ENCODE measurements at regions not wholly inside any gene's neighbourhood (a gene's known extent, or its start where the extent isn't known, plus 50 kb on each side); places are given as distances from the start of the nearest gene placed in this dataset.

GRCh38 chr4:71126719-71127118, 133.3 kb downstream of the DCK start:
- ATAC-seq (no peak), DNase-seq (no peak)
- H3K4me1 ChIP-seq (ENCODE audit: control insufficient read depth, insufficient read depth, low read length) = no peaks in the 10 kb centered on the region
- 93% methylated on average over 1 of the region's 1 CpG for WGBS
- intact Hi-C loops (cut with DNase I) = no loop called here
- H3K27ac ChIP-seq (ENCODE audit: low read length) = no peak overlapping the region
- no peaks in the 10 kb centered on the region for H3K9me3 ChIP-seq (ENCODE audit: control insufficient read depth, low read length)
- no peak overlapping the region for H3K4me3 ChIP-seq (ENCODE audit: low read length)
- H3K27me3 ChIP-seq (ENCODE audit: control insufficient read depth, insufficient read depth) = no peaks in the 10 kb centered on the region

- no peak overlapping the region for H3K27ac ChIP-seq (ENCODE audit: low read length)
- intact Hi-C loops (cut with DNase I) = no loop called here
- H3K27me3 ChIP-seq (ENCODE audit: control insufficient read depth, insufficient read depth) = no peaks in the 10 kb centered on the region
- H3K4me3 ChIP-seq (ENCODE audit: low read length) = no peak overlapping the region
- DNase-seq (no peak), ATAC-seq (no peak)
- 49% methylated on average over 9 of the region's 9 CpGs for WGBS
- no peaks in the 10 kb centered on the region for H3K4me1 ChIP-seq (ENCODE audit: control insufficient read depth, insufficient read depth, low read length)
- no peaks in the 10 kb centered on the region for H3K9me3 ChIP-seq (ENCODE audit: control insufficient read depth, low read length)
These were observed 137.6 kb downstream of the DCK start for GRCh38 chr4:71130827-71131603.

- Histone ChIP-seq H3K4me1 (ENCODE audit: control insufficient read depth, insufficient read depth, low read length) (no peaks in the 10 kb centered on the region), H3K27me3 (ENCODE audit: control insufficient read depth, insufficient read depth) (no peaks in the 10 kb centered on the region), H3K9me3 (ENCODE audit: control insufficient read depth, low read length) (no peaks in the 10 kb centered on the region), H3K4me3 (ENCODE audit: low read length) (no peak overlapping the region), H3K27ac (ENCODE audit: low read length) (no peak overlapping the region)
- ATAC-seq = no peak
- no peak for DNase-seq
- intact Hi-C loops (cut with DNase I) = no loop called here
These were observed 139.0 kb downstream of the DCK start for GRCh38 chr4:71132486-71132885.

GRCh38 chr4:71133491-71133890, 140.0 kb downstream of the DCK start:
- intact Hi-C loops (cut with DNase I) = no loop called here
- Histone ChIP-seq H3K9me3 (ENCODE audit: control insufficient read depth, low read length) (no peaks in the 10 kb centered on the region), H3K4me3 (ENCODE audit: low read length) (no peak overlapping the region), H3K4me1 (ENCODE audit: control insufficient read depth, insufficient read depth, low read length) (no peaks in the 10 kb centered on the region), H3K27ac (ENCODE audit: low read length) (no peak overlapping the region), H3K27me3 (ENCODE audit: control insufficient read depth, insufficient read depth) (no peaks in the 10 kb centered on the region)
- 82% methylated on average over 6 of the region's 6 CpGs for WGBS
- ATAC-seq = no peak
- no peak for DNase-seq

- 88% methylated on average over 1 of the region's 1 CpG for WGBS
- H3K4me1 ChIP-seq (ENCODE audit: control insufficient read depth, insufficient read depth, low read length) = no peaks in the 10 kb centered on the region
- no peaks in the 10 kb centered on the region for H3K27me3 ChIP-seq (ENCODE audit: control insufficient read depth, insufficient read depth)
- ATAC-seq = no peak
- H3K27ac ChIP-seq (ENCODE audit: low read length) = no peak overlapping the region
- no peak overlapping the region for H3K4me3 ChIP-seq (ENCODE audit: low read length)
- intact Hi-C loops (cut with DNase I) = no loop called here
- H3K9me3 ChIP-seq (ENCODE audit: control insufficient read depth, low read length) = no peaks in the 10 kb centered on the region
- no peak for DNase-seq
These were observed 142.6 kb downstream of the DCK start for GRCh38 chr4:71136071-71136470.

GRCh38 chr4:71138007-71138615, 144.7 kb downstream of the DCK start:
- no peaks in the 10 kb centered on the region for H3K9me3 ChIP-seq (ENCODE audit: control insufficient read depth, low read length)
- H3K4me3 ChIP-seq (ENCODE audit: low read length) = no peak overlapping the region
- H3K27ac ChIP-seq (ENCODE audit: low read length) = no peak overlapping the region
- 59% methylated on average over 4 of the region's 4 CpGs for WGBS
- no peaks in the 10 kb centered on the region for H3K4me1 ChIP-seq (ENCODE audit: control insufficient read depth, insufficient read depth, low read length)
- no peaks in the 10 kb centered on the region for H3K27me3 ChIP-seq (ENCODE audit: control insufficient read depth, insufficient read depth)
- DNase-seq (no peak), ATAC-seq (no peak)
- intact Hi-C loops (cut with DNase I) = no loop called here

- Histone ChIP-seq H3K27ac (ENCODE audit: low read length) (no peak overlapping the region), H3K27me3 (ENCODE audit: control insufficient read depth, insufficient read depth) (no peaks in the 10 kb centered on the region), H3K4me3 (ENCODE audit: low read length) (no peak overlapping the region), H3K4me1 (ENCODE audit: control insufficient read depth, insufficient read depth, low read length) (no peaks in the 10 kb centered on the region), H3K9me3 (ENCODE audit: control insufficient read depth, low read length) (no peaks in the 10 kb centered on the region)
- 44% methylated on average over 2 of the region's 2 CpGs for WGBS
- intact Hi-C loops (cut with DNase I) = no loop called here
- DNase-seq = no peak
- ATAC-seq = no peak
These were observed 147.1 kb downstream of the DCK start for GRCh38 chr4:71140563-71140962.

- Histone ChIP-seq H3K4me1 (ENCODE audit: control insufficient read depth, insufficient read depth, low read length) (no peaks in the 10 kb centered on the region), H3K27me3 (ENCODE audit: control insufficient read depth, insufficient read depth) (no peaks in the 10 kb centered on the region), H3K4me3 (ENCODE audit: low read length) (no peak overlapping the region), H3K9me3 (ENCODE audit: control insufficient read depth, low read length) (no peaks in the 10 kb centered on the region), H3K27ac (ENCODE audit: low read length) (no peak overlapping the region)
- 57% methylated on average over 1 of the region's 1 CpG for WGBS
- intact Hi-C loops (cut with DNase I) = no loop called here
- ATAC-seq = no peak
- DNase-seq = no peak
These were observed 147.7 kb downstream of the DCK start for GRCh38 chr4:71141125-71141524.

GRCh38 chr4:71147261-71147660, 153.8 kb downstream of the DCK start:
- intact Hi-C loops (cut with DNase I) = no loop called here
- H3K27ac ChIP-seq (ENCODE audit: low read length) = no peak overlapping the region
- ATAC-seq (no peak), DNase-seq (no peak)
- no peaks in the 10 kb centered on the region for H3K27me3 ChIP-seq (ENCODE audit: control insufficient read depth, insufficient read depth)
- no peaks in the 10 kb centered on the region for H3K9me3 ChIP-seq (ENCODE audit: control insufficient read depth, low read length)
- H3K4me1 ChIP-seq (ENCODE audit: control insufficient read depth, insufficient read depth, low read length) = no peaks in the 10 kb centered on the region
- H3K4me3 ChIP-seq (ENCODE audit: low read length) = no peak overlapping the region

- no peaks in the 10 kb centered on the region for H3K4me1 ChIP-seq (ENCODE audit: control insufficient read depth, insufficient read depth, low read length)
- no peaks in the 10 kb centered on the region for H3K27me3 ChIP-seq (ENCODE audit: control insufficient read depth, insufficient read depth)
- no peak overlapping the region for H3K27ac ChIP-seq (ENCODE audit: low read length)
- 97% methylated on average over 1 of the region's 1 CpG for WGBS
- ATAC-seq = no peak
- H3K4me3 ChIP-seq (ENCODE audit: low read length) = no peak overlapping the region
- DNase-seq = no peak
- intact Hi-C loops (cut with DNase I) = no loop called here
- H3K9me3 ChIP-seq (ENCODE audit: control insufficient read depth, low read length) = no peaks in the 10 kb centered on the region
These were observed 155.1 kb downstream of the DCK start for GRCh38 chr4:71148545-71148944.

- Histone ChIP-seq H3K4me1 (ENCODE audit: control insufficient read depth, insufficient read depth, low read length) (no peaks in the 10 kb centered on the region), H3K27ac (ENCODE audit: low read length) (no peak overlapping the region), H3K4me3 (ENCODE audit: low read length) (no peak overlapping the region), H3K27me3 (ENCODE audit: control insufficient read depth, insufficient read depth) (no peaks in the 10 kb centered on the region), H3K9me3 (ENCODE audit: control insufficient read depth, low read length) (no peaks in the 10 kb centered on the region)
- no peak for DNase-seq
- 87% methylated on average over 2 of the region's 2 CpGs for WGBS
- ATAC-seq = no peak
- intact Hi-C loops (cut with DNase I) = no loop called here
These were observed 157.6 kb downstream of the DCK start for GRCh38 chr4:71151054-71151453.

- DNase-seq = no peak
- Histone ChIP-seq H3K4me3 (ENCODE audit: low read length) (no peak overlapping the region), H3K27ac (ENCODE audit: low read length) (no peak overlapping the region), H3K27me3 (ENCODE audit: control insufficient read depth, insufficient read depth) (no peaks in the 10 kb centered on the region), H3K4me1 (ENCODE audit: control insufficient read depth, insufficient read depth, low read length) (no peaks in the 10 kb centered on the region), H3K9me3 (ENCODE audit: control insufficient read depth, low read length) (no peaks in the 10 kb centered on the region)
- intact Hi-C loops (cut with DNase I) = no loop called here
- ATAC-seq = no peak
- WGBS = 40% methylated on average over 4 of the region's 4 CpGs
These were observed 163.2 kb downstream of the DCK start for GRCh38 chr4:71156616-71157015.
